VCaP (cell line): ENCODE measurements at regions not wholly inside any gene's neighbourhood (a gene's known extent, or its start where the extent isn't known, plus 50 kb on each side); places are given as distances from the start of the nearest gene placed in this dataset.
A peak's percentile ranks its signal among the peaks of the same experiment; 100 is the strongest.

Experiments
- H3K27ac ChIP-seq: fragments of 450-650 bp; 2 replicates; pipeline ENCODE4 v1.5.1; 2017
- CTCF ChIP-seq: fragments of 450-650 bp; conservative IDR thresholded peaks from 2 replicates; pipeline ENCODE4 v1.5.1; 2017; ENCODE audit warnings: mild to moderate bottlenecking, moderate library complexity

GRCh38 chr2:58876126-58876525 is 635.0 kb upstream of the FANCL start:
- TF ChIP-seq CTCF, result no peak
- H3K27ac ChIP-seq, result no peak overlapping the region

- no peak overlapping the region for H3K27ac ChIP-seq
- no peak for TF ChIP-seq CTCF
Measured at GRCh38 chr2:58875436-58875835, 634.3 kb upstream of the FANCL start.

GRCh38 chr2:58871469-58872142 is 630.5 kb upstream of the FANCL start:
- no peak overlapping the region for H3K27ac ChIP-seq
- TF ChIP-seq CTCF, result peak; percentile 30; the same call in 1 of the 2 replicates

GRCh38 chr2:58870704-58871103 is 629.6 kb upstream of the FANCL start:
- TF ChIP-seq CTCF, result no peak
- no peak overlapping the region for H3K27ac ChIP-seq

GRCh38 chr2:58866946-58867345 is 625.8 kb upstream of the FANCL start:
- no peak overlapping the region for H3K27ac ChIP-seq
- no peak for TF ChIP-seq CTCF

GRCh38 chr2:58866527-58866926 is 625.4 kb upstream of the FANCL start:
- no peak for TF ChIP-seq CTCF
- H3K27ac ChIP-seq, result no peak overlapping the region

GRCh38 chr2:58866040-58866439 is 624.9 kb upstream of the FANCL start:
- H3K27ac ChIP-seq, result no peak overlapping the region
- TF ChIP-seq CTCF, result no peak
